ENCODE measurements at regions not wholly inside any gene's neighbourhood (a gene's known extent, or its start where the extent isn't known, plus 50 kb on each side); places are given as distances from the start of the nearest gene placed in this dataset.
"Not testable (repeated sequence)": the region's sequence is repeated elsewhere in the genome, so short reads cannot be mapped to it uniquely, and the experiment has no call there.

DNA sequence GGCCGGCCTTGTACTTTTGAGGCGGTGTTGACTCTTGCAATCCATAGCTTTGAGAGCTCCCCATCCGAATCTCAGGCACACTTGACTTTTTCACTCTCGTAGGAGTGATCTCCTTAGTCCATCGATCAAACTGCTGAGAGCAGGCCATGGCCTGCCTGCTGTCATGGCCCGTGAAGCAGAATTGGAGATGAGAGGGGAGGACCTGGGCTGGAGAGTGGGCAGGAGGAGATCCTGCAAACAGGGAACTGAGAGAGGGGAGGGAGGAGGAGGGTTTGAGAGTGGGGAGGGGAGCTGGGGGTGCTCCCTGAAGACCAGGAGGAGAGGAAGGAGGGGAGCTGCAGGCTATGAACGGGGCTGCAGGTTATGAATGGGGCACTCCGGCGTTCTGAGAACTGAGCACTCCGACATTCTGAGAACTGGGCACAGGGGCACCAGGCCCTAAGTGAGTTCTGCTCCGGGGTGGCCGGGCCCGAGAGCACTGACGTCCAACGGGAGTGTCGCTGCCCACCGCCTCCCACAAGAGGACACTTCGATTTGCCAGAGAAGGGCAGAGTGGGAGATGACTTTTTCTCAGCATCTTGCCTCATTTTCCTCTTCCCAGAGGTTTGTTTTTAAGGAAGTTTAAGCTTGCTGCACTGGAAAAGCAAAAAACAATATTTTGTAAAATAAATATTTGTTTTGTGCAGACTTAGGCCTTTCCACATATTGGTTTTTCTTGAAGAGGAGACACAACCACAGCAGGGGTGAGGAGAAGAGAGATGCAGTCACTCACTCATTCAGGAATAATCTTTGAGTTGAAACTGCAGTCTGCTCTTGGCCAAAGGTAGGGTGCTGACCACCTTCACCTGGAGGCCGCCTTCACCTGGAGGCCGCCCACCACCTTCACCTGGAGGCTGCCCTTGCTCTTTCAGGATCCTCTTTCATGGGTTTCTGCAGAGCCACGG is 194.2 kb downstream of the NPIPB11 start:
- DNase-seq = not testable (repeated sequence)

DNA sequence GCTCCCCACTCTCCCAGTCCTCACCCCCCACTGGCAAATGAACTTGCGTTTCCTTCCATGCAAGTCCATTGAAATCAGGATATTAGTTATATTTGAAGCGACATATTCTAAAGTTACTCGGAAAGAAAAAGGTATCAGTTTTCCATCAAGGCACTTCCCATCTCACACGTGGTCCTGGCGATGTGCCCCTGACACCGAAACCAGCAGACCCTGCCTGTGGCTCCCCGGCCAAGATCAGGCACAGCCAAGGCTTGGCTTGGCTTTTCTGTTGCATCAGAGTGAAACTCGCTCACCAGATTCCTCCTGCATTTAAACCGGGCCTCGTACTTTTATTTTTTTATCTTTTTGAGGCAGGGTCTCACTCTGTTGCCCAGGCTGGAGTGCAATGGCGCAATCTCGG is 195.1 kb downstream of the NPIPB11 start:
- not testable (repeated sequence) for DNase-seq

DNA sequence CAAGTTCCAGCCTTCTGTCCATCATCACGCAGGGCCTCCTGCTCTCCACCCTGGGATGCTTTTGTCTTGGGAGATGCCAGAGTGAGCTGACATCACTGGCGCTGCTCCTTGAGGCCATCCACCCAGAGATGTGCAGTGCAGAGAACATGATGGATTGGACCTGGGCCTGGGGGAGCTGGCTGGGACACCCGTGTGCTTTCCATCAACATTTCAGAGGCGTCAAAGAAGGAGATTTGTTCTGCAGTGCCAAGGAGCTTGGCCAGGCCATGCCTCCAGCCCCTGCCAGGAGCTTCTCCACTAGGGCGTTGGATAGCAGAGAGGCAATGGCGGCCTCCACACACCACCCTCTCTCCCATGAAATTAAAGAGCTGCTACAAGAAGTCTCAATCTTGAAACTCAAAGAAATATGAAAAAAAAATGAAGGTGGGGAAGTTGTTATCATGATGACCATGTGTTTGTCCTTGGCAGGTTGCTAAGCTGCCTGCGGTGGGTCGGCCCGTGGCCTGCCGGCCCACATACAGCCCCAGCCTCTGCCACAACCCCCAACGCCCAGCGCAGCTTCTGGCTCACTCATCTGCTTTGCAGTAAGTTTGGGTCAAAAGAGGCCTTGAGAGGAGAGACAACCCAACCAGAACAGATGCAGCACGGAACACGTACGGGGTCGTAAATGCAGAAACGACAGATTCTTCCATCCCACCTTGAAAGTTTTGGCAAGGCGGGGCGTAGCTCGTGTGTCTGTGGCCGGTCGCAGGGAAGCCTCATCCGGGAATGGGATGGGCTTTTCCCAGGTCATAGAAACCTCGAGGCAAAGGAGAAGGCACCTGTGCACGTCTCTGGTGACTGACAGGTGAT is 196.0 kb downstream of the NPIPB11 start:
- not testable (repeated sequence) for DNase-seq

DNA sequence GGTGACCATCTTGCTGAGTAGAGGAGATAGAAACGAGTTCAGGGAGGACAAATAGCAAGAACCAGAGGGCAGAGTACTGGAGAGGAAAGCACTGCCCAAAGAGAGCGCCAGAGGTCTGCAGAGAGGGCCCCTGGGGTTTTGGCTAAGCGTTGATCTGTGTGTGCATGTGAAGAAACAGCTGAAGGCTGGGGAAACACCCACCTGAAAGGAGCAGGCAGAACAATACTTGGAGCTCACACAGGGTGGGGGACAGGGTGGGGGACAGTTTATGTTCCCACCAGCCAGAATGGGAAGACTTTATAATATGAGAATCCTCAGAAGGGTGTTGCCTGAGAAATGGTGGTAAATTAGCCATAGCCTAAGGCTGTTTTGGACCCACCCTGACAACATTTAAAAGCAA is 200.4 kb downstream of the NPIPB11 start:
- not testable (repeated sequence) for DNase-seq

DNA sequence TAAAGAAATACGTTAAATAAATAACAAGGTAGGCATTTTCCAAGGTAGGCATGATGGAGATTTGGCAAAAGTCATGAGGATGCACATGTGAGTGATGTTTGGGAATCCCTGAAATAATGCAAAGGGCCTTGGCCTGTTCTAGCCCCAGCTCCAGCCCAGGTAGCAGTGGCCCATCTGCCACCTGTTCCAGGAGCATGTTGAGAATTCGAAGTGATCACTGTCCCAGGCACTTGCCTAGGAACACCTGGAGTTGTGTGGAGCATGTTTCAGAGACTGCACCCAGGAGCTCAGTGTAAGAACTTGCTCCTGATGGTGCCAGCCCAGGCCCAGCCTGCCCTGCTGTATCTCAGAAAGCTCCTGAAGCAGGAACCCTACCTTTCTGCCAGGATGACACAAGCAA is 201.4 kb downstream of the NPIPB11 start:
- DNase-seq = not testable (repeated sequence)

DNA sequence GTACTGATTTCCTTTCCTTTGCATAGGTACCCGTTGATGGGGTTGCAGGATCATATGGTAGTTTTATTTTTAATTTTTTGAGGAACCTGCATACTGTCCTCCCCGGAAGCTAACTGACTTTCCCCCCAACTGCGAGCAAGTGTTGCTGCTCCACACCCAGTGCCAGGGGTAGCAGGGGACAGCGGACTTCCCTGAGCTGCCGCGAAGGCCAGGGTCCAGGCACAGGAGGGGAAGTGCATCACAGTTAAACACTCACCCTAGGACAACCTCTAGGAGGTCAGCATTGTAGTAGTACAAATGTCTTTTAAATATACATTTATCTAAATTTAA is 201.7 kb downstream of the NPIPB11 start:
- DNase-seq = no peak

DNA sequence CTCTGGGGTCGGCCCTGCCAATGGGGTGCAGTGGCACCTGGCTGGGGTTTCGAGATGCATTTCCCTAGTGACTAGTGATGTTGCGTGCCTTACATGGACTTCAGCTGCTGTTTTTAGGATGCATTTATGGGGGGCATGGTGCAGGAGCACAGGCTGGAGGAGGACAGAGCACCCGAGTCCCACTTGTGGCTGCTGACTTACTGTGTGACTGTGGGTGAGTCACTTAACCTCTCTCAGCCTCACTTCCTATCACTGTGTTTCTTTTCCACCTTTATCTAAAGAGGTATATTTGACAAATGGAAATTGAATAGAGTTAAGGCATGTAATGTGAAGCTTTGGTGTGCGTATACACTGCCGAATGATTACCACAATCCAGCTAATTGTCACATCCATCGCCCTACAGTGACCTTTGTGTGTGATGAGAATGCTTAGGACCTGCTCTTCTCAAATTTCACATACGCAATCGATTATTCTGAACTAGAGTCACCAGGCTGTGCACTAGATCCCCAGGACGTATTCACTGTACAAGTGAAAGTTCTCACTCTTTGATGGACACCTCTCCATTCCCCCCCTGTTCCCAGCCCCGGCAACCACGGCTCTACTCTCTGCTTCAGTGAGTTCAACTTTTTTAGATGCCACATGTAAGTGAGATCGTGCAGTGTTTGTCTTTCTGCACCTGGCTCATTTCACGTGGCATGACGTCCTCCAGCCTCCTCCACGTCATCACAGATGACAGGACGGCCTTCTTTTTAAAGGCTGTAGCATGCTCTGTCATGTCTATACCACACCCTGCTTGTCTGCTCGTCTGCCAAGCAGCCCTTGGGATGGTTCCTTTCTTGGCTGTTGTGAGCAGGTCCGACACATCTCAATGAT is 202.3 kb downstream of the NPIPB11 start:
- DNase-seq = not testable (repeated sequence)

DNA sequence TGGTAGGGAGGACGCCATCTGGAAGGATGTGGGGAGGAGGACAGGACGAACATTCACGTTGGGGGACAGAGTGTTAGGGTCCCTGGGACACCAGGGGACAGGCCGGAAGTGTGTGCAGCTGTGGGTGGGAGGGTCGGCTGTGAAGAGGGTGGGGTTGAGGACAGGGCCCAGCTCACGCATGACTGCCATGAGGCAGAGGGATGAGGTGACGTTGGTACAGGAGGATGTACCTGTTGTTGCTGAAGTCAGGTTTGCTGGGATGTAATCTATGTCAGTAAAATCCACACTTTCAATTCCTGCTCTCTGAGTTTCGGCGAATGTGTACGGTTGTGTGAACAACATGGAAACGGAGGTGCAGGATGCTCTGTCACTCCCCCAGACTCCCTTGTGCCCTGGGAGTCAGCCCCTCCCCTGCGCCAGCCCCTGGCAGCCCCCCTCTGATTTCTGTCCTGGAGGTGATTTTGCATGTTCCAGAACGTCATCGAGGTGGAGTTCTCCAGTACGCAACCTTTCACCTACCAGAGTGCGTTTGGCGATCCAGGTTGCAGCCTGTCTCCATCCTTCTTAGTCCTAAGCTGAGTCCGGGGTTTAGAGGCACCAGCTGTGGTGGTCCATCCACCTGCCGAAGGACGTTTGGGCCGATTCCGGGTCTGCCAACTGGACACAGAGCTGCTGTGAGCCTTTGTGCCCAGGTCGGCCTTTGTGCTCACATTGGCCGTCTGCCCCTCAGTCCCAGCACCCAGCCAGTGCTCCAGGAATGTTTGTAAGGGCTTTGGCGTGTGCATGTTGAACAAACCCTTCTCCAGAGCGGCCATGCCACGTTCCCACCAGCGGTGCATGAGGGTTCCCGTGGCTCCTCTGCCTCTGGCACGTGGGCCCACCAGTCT is 203.2 kb downstream of the NPIPB11 start:
- DNase-seq = not testable (repeated sequence)

DNA sequence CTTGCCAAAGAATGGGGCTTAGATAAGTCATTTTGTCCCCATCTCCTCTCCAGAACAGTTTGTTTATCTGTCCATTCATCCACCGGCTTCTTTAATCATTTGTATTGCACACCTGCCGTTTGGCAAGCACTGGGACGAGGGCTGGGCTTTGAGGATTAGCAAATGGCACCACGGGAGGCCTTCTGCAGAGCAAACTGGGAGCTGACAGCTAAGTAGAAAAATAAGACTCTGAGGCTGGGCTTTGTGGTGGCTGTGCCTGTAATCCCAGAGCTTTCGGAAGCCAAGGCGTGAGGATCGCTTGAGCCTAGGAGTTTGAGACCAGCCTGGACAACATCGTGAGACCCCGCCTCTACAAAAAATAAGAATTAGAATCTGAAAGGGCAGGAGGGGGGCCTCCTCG is 203.9 kb downstream of the NPIPB11 start:
- not testable (repeated sequence) for DNase-seq

DNA sequence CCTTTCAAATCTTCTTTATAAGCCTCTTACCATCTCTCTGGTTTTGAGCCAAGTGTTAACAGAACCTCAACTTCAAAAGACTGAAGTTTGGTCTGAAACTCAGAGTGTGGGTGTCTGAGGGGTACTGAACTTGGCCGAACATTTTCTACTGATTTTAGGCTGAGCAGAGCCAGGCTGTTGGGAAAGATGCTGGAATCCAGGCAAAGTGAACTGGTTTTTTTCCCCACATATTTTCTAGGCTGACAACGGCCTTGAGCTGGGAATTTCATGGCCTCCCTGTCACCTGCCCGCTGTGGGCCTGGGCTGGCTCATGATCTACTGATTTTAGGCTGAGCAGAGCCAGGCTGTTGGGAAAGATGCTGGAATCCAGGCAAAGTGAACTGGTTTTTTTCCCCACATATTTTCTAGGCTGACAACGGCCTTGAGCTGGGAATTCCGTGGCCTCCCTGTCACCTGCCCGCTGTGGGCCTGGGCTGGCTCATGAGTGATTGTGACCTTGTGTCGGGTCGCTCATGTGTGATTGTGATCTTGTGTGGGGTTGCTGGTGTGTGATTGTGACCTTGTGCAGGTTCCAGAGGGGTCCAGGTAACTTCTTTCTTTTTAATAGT is 204.4 kb downstream of the NPIPB11 start:
- DNase-seq = not testable (repeated sequence)

DNA sequence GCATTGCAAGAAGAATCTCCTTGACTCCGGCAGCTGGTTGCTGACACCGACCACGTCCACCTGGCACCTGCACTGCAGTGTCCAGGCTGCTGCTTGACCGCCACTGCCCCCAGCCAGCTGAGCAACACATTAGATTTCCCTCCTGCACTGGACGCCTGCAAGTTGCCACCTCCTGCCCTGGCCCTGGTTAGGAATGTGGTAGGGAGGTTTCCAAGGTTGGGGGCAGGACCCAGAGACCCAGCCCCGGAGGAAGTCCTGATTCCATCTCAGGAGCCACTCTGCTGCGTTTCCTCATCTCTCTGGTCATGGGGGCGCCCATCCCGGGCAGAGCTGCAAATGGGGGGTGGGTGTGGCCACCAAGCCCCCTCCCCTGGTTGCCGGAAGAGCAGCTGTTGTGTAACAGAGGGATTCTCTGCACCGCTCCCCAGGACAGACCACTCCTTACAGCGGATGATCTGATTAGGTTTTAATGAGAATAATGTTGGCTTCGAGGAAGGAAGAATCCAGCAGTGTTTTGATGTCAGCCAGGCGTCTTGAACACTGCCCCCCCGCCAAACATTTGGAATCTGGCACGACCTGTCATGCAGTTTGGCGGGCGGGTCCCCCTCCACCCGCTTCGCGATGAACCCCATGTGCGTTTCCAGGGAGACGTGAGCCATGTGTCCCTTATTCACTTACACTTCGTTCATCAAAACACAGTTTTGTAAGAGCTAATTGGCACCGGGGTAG is 205.1 kb downstream of the NPIPB11 start:
- DNase-seq = not testable (repeated sequence)

DNA sequence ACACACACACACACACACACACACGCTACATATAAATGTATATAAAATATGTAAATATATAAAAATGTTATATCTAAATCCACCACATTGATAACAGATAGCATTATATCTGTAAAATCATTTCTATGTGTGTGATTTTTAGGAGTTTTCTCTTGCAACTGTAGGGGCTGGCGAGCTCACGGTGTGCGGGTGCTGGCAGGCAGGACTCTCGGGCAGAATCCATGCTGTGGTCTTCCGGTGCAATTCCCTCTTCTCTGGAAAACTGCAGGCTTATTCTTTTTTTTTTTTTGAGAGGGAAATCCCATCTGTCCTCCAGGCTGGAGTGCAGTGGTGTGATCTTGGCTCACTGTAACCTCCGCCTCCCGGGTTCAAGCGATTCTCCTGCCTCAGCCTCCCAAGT is 205.8 kb downstream of the NPIPB11 start:
- DNase-seq = not testable (repeated sequence)

DNA sequence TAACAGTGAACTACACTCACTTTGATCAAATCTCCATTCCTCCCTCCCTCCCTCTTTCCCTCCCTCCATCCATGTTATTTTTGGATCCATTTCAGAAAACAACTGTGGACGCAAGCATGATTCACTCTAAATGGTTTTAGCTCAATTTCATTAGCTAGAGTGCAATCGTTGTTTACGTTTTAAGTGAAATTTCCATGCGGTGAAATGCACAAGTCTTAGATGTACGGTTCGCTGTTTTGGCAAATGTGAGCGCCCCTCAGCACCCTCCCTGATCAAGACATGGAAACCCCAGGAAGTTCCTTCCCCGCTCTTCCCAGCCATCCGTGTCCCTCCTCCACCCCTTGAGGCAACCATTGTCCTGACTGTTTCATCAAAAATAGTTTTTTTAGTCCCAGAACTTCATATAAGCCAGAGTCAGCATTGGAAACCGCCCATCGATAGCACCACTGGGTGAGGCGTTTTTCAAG is 206.3 kb downstream of the NPIPB11 start:
- not testable (repeated sequence) for DNase-seq

DNA sequence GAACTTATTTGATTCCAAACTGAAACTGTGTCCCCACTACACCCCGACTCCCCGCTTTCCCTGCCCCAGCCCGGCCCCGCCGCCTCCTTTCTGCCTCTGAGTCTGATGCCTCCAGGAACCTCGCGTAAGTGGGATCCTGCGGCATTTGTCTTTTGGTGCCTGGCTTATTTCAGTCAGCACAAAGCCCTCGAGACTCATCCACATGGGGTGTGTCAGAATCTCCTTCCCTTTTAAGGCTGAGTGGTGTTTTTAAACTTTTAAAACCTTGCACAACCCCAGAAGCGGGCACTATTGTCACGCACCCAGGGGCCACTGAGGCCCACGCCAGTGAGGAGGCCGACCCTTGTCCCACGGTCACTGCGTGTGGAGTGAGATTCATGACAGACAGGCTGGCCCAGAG is 206.9 kb downstream of the NPIPB11 start:
- not testable (repeated sequence) for DNase-seq

DNA sequence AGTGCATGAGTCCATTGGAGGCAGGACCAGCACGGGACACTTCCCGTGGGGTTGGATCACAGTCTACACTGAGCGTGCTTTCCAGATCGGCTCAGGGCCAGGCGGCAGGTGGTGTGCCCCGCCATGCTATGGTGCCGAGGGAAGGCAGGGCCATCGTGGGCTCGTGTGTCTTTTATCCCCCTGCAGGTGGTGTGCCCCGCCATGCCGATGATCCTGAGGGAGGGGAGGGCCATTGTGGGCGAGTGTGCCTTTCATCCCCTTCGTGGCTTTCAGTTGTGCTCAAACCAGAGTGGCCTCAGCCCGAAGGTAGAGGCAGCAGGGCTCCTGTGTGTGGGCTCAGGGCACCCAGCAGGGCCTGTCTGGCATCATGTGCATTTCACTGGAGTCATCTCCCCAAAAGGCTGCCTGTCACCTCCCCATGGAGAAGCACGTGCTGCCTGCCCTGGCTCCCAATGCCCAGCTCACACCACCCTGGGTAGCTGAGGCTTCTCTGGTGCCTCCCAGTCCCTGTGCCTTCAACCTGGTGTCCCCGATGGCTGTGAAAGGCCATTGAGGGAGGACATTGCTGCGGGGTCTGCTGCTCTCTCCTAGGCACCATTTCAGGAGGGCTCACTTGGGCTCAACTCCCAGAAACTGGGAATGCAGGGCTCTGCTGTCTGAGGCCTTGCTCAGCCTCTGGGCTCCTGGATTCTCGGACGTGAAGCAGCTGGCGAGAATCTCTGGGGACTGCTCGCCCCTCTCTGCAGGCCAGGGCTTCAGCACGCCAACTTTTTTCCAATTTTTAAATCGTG is 207.6 kb downstream of the NPIPB11 start:
- DNase-seq = no peak

DNA sequence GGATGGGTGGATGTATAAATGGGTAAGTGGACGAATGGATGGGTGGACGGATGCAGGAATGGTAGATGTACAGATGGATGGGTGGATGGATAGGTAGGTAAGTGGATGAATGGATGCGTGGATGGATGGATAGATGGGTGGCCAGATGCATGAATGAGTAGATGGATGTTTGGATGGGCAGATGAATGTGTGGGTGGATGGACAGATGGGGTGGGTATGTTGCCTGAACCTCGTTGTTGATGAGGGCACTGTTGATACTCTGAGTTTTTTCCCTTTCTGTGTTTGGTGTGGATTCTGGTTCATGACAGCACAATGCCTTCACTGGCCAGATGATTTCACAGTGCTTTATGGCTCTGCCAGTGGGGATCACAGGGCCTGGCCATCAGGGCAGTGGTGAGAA is 208.3 kb downstream of the NPIPB11 start:
- no peak for DNase-seq

DNA sequence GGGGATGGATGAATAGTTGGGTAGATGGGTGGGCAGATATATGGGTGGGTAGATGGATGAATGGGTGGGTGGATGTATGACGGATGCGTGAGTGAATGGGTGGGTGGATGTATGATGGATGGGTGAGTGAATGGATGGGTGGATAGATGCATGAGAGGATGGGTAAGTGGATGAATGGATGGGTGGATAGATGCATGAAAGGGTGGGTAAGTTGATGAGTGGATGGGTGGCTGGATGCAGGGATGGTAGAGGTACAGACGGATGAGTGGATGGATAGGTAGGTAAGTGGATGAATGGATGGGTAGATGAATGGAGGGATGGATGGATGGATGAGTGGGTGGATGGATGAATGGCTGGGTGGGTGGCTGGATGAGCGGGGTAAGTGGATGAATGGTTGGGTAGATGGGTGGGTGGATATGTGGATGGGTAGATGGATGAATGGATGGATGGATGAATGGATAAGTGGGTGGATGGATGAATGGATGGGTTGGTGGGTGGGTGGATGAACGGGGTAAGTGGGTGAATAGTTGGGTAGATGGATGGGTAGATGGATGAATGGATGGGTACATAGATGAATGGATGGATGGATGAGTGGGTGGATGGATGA is 208.9 kb downstream of the NPIPB11 start:
- not testable (repeated sequence) for DNase-seq

DNA sequence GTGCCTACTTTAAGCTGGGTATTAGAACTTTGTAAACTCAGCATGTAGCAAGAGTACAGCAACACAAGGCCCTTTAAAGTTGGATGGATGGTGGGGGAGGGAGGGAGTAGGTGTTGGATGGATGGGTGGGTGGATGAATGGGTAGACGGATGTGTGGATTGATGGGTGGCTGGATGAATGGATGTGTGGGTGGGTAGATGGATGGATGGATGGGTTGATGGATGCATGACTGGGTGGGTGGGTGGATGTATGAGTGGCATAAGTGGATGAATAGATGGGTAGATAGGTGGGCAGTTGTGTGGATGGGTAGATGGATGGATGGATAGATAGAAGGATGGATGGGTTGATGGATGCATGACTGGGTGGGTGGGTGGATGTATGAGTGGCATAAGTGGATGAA is 209.8 kb downstream of the NPIPB11 start:
- not testable (repeated sequence) for DNase-seq

All from NCI-H1417 treated with DMSO at 0.1 percent for 48 hours (cell line).